ENCODE measurements at regions not wholly inside any gene's neighbourhood (a gene's known extent, or its start where the extent isn't known, plus 50 kb on each side); places are given as distances from the start of the nearest gene placed in this dataset.

- no peak overlapping the region for H3K4me3 ChIP-seq (ENCODE audit: low read length)
- H3K9ac ChIP-seq (ENCODE audit: low read depth, low read length): no peak overlapping the region
- no peaks in the 10 kb centered on the region for H3K27me3 ChIP-seq (ENCODE audit: insufficient read depth, low read length)
- no peaks in the 10 kb centered on the region for H3K36me3 ChIP-seq (ENCODE audit: insufficient read depth, low read length)
- H3K9me3 ChIP-seq (ENCODE audit: insufficient read depth, low read depth, low read length): 0 out of 2 replicates have a peak, but pooled peaks cover 3% of the 10 kb centered on the region
- H3K27ac ChIP-seq (ENCODE audit: low read depth, low read length): no peak overlapping the region
- WGBS: 100% methylated on average over 1 of the region's 1 CpG
- H3K4me1 ChIP-seq (ENCODE audit: insufficient read depth, low read length): no peaks in the 10 kb centered on the region
Observed at GRCh38 chr10:78276139-78276538, 242.5 kb downstream of the RPS24 start.

GRCh38 chr10:78277314-78278057 lies 243.8 kb downstream of the RPS24 start:
- no peaks in the 10 kb centered on the region for H3K27me3 ChIP-seq (ENCODE audit: insufficient read depth, low read length)
- no peak overlapping the region for H3K27ac ChIP-seq (ENCODE audit: low read depth, low read length)
- 85% methylated on average over 10 of the region's 11 CpGs for WGBS

DNA sequence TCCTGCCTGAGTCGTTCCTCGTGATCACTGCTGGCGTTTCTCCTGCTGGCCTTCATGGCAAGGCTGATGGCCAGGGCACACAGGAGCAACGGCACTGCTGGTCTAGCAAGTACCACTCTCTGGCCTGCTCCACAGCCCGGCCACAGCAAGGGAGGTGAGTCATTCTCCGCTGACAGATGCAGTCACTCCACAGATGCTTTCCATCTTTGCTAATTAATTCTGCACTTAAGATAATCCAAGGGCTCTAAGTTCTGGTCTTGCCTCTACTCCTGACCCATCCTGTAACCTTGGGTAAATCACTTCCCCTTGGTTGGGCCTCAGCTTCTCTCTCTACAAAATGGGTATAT lies 244.4 kb downstream of the RPS24 start:
- no peaks in the 10 kb centered on the region for H3K9me3 ChIP-seq (ENCODE audit: insufficient read depth, low read depth, low read length)
- H3K27me3 ChIP-seq (ENCODE audit: insufficient read depth, low read length): no peaks in the 10 kb centered on the region
- H3K36me3 ChIP-seq (ENCODE audit: insufficient read depth, low read length): no peaks in the 10 kb centered on the region
- no peak overlapping the region for H3K9ac ChIP-seq (ENCODE audit: low read depth, low read length)
- H3K4me1 ChIP-seq (ENCODE audit: insufficient read depth, low read length): peaks cover 5% of the 10 kb centered on the region
- no peak overlapping the region for H3K27ac ChIP-seq (ENCODE audit: low read depth, low read length)
- H3K4me3 ChIP-seq (ENCODE audit: low read length): no peak overlapping the region
- 93% methylated on average over 6 of the region's 6 CpGs for WGBS

More at GRCh38 chr10:78277314-78278057, 243.8 kb downstream of the RPS24 start:
- Histone ChIP-seq H3K9ac (ENCODE audit: low read depth, low read length) (no peak overlapping the region), H3K36me3 (ENCODE audit: insufficient read depth, low read length) (no peaks in the 10 kb centered on the region), H3K4me3 (ENCODE audit: low read length) (no peak overlapping the region), H3K4me1 (ENCODE audit: insufficient read depth, low read length) (no peaks in the 10 kb centered on the region), H3K9me3 (ENCODE audit: insufficient read depth, low read depth, low read length) (no peaks in the 10 kb centered on the region)

- Histone ChIP-seq H3K4me3 (ENCODE audit: low read length) (no peak overlapping the region), H3K27ac (ENCODE audit: low read depth, low read length) (no peak overlapping the region), H3K27me3 (ENCODE audit: insufficient read depth, low read length) (no peaks in the 10 kb centered on the region), H3K4me1 (ENCODE audit: insufficient read depth, low read length) (peaks cover 10% of the 10 kb centered on the region), H3K9ac (ENCODE audit: low read depth, low read length) (no peak overlapping the region), H3K36me3 (ENCODE audit: insufficient read depth, low read length) (no peaks in the 10 kb centered on the region), H3K9me3 (ENCODE audit: insufficient read depth, low read depth, low read length) (no peaks in the 10 kb centered on the region)
- WGBS: 95% methylated on average over 6 of the region's 7 CpGs
Observed at GRCh38 chr10:78279756-78280155, 246.1 kb downstream of the RPS24 start.

- Histone ChIP-seq H3K9ac (ENCODE audit: low read depth, low read length) (no peak overlapping the region), H3K27ac (ENCODE audit: low read depth, low read length) (no peak overlapping the region), H3K9me3 (ENCODE audit: insufficient read depth, low read depth, low read length) (no peaks in the 10 kb centered on the region), H3K4me3 (ENCODE audit: low read length) (no peak overlapping the region), H3K27me3 (ENCODE audit: insufficient read depth, low read length) (no peaks in the 10 kb centered on the region), H3K36me3 (ENCODE audit: insufficient read depth, low read length) (no peaks in the 10 kb centered on the region), H3K4me1 (ENCODE audit: insufficient read depth, low read length) (peaks cover 10% of the 10 kb centered on the region)
- WGBS: 92% methylated on average over 6 of the region's 6 CpGs
Observed at GRCh38 chr10:78280604-78281003, 246.9 kb downstream of the RPS24 start.

DNA sequence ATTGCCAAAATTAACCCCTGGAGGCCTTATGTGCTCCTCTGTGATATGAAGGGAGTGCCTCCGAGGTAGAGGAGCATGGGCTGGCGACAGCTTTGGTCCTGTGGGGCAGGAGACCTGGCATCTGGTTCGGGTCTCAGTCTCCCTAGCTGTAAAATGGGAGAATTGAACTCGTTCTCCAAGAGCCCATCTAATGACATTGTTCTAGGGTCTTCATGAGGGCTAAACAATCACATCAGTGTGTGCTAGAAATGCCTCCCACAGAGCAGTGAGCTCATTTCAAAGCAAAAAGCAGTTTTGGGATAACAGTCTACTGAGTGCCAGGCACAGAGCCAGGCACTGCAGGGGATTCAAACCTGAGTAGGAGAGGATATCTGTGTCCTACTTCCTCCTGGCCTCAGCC lies 248.0 kb downstream of the RPS24 start:
- no peaks in the 10 kb centered on the region for H3K36me3 ChIP-seq (ENCODE audit: insufficient read depth, low read length)
- H3K4me1 ChIP-seq (ENCODE audit: insufficient read depth, low read length): peaks cover 10% of the 10 kb centered on the region
- no peaks in the 10 kb centered on the region for H3K27me3 ChIP-seq (ENCODE audit: insufficient read depth, low read length)
- no peak overlapping the region for H3K4me3 ChIP-seq (ENCODE audit: low read length)
- WGBS: 90% methylated on average over 4 of the region's 4 CpGs
- no peaks in the 10 kb centered on the region for H3K9me3 ChIP-seq (ENCODE audit: insufficient read depth, low read depth, low read length)
- no peak overlapping the region for H3K9ac ChIP-seq (ENCODE audit: low read depth, low read length)
- no peak overlapping the region for H3K27ac ChIP-seq (ENCODE audit: low read depth, low read length)

DNA sequence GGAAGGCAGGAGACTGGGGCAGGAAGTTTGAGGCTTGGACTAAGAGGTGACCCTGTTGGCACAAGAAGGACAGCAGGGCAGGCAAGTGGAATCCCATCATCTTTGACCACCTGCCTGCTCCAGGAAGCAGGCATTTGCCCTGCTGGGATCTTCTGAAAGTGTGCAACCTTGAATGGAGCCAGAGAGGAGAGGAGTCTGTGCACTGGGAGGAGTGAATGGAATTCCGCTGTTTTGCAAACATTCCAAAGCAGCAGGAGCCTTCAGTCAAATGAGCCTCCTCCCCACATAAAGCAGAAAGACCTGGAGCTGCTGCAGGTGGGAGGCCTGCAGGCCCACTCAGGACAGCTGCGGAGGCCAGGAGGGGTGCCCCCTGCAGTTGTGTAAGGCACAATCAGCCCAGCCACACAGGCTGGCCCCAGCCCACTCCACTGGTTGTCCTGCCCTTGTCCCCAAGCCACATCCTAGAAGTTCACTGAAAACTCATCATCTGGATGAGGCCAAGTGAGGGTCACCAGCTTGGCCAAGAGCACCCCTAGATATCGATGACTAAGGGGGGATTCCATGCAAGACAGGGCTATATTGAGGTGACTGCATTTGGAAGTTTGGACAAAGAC lies 249.5 kb downstream of the RPS24 start:
- 51% methylated on average over 3 of the region's 3 CpGs for WGBS
- Histone ChIP-seq H3K36me3 (ENCODE audit: insufficient read depth, low read length) (no peaks in the 10 kb centered on the region), H3K27ac (ENCODE audit: low read depth, low read length) (peak overlapping the region; percentile 22; the same call in 1 of the 2 replicates), H3K4me3 (ENCODE audit: low read length) (no peak overlapping the region), H3K9ac (ENCODE audit: low read depth, low read length) (no peak overlapping the region), H3K9me3 (ENCODE audit: insufficient read depth, low read depth, low read length) (no peaks in the 10 kb centered on the region), H3K27me3 (ENCODE audit: insufficient read depth, low read length) (no peaks in the 10 kb centered on the region), H3K4me1 (ENCODE audit: insufficient read depth, low read length) (peaks cover 10% of the 10 kb centered on the region)

DNA sequence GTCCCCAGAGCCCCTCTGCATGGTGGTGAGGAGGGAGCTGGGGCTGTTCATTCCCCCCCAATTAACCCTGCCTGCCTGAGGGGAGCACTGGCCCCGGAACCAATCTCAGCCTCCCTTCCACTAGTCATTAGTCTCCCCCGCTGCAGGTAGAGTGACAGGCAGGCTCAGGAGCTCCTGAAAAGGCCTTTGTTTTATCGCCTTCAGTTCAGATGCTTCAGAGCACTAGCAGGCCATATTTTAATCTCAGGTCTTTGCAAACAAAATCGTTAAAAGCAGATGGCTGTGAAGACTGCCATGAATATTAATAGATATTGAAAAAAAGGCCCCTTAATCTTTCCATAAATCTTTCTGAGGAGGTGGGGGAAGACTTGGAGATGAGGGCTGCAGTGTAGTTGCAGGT lies 250.7 kb downstream of the RPS24 start:
- 81% methylated on average over 4 of the region's 4 CpGs for WGBS

GRCh38 chr10:78285226-78285625 lies 251.6 kb downstream of the RPS24 start:
- 89% methylated on average over 5 of the region's 5 CpGs for WGBS
- H3K9me3 ChIP-seq (ENCODE audit: insufficient read depth, low read depth, low read length): no peaks in the 10 kb centered on the region

More for the DNA sequence above, 250.7 kb downstream of the RPS24 start:
- Histone ChIP-seq H3K9ac (ENCODE audit: low read depth, low read length) (no peak overlapping the region), H3K9me3 (ENCODE audit: insufficient read depth, low read depth, low read length) (no peaks in the 10 kb centered on the region), H3K36me3 (ENCODE audit: insufficient read depth, low read length) (no peaks in the 10 kb centered on the region), H3K4me3 (ENCODE audit: low read length) (no peak overlapping the region), H3K4me1 (ENCODE audit: insufficient read depth, low read length) (peaks cover 10% of the 10 kb centered on the region), H3K27me3 (ENCODE audit: insufficient read depth, low read length) (no peaks in the 10 kb centered on the region), H3K27ac (ENCODE audit: low read depth, low read length) (no peak overlapping the region)

GRCh38 chr10:78286186-78286585 lies 252.5 kb downstream of the RPS24 start:
- H3K4me1 ChIP-seq (ENCODE audit: insufficient read depth, low read length): peaks cover 10% of the 10 kb centered on the region
- H3K27me3 ChIP-seq (ENCODE audit: insufficient read depth, low read length): no peaks in the 10 kb centered on the region
- H3K9me3 ChIP-seq (ENCODE audit: insufficient read depth, low read depth, low read length): no peaks in the 10 kb centered on the region
- H3K9ac ChIP-seq (ENCODE audit: low read depth, low read length): no peak overlapping the region
- H3K27ac ChIP-seq (ENCODE audit: low read depth, low read length): no peak overlapping the region
- no peaks in the 10 kb centered on the region for H3K36me3 ChIP-seq (ENCODE audit: insufficient read depth, low read length)
- WGBS: 88% methylated on average over 1 of the region's 1 CpG
- no peak overlapping the region for H3K4me3 ChIP-seq (ENCODE audit: low read length)

More at GRCh38 chr10:78285226-78285625, 251.6 kb downstream of the RPS24 start:
- peaks cover 10% of the 10 kb centered on the region for H3K4me1 ChIP-seq (ENCODE audit: insufficient read depth, low read length)
- no peak overlapping the region for H3K27ac ChIP-seq (ENCODE audit: low read depth, low read length)
- no peak overlapping the region for H3K4me3 ChIP-seq (ENCODE audit: low read length)
- no peaks in the 10 kb centered on the region for H3K36me3 ChIP-seq (ENCODE audit: insufficient read depth, low read length)
- no peaks in the 10 kb centered on the region for H3K27me3 ChIP-seq (ENCODE audit: insufficient read depth, low read length)
- no peak overlapping the region for H3K9ac ChIP-seq (ENCODE audit: low read depth, low read length)

GRCh38 chr10:78286668-78287067 lies 253.0 kb downstream of the RPS24 start:
- H3K27me3 ChIP-seq (ENCODE audit: insufficient read depth, low read length): no peaks in the 10 kb centered on the region
- WGBS: 93% methylated on average over 8 of the region's 9 CpGs
- no peaks in the 10 kb centered on the region for H3K36me3 ChIP-seq (ENCODE audit: insufficient read depth, low read length)
- H3K9me3 ChIP-seq (ENCODE audit: insufficient read depth, low read depth, low read length): no peaks in the 10 kb centered on the region
- peaks cover 10% of the 10 kb centered on the region for H3K4me1 ChIP-seq (ENCODE audit: insufficient read depth, low read length)
- H3K27ac ChIP-seq (ENCODE audit: low read depth, low read length): no peak overlapping the region
- no peak overlapping the region for H3K9ac ChIP-seq (ENCODE audit: low read depth, low read length)
- no peak overlapping the region for H3K4me3 ChIP-seq (ENCODE audit: low read length)

All from HUES64 (cell line).